Thoracic aorta (tissue), 2 donors: ENCODE measurements at regions not wholly inside any gene's neighbourhood (a gene's known extent, or its start where the extent isn't known, plus 50 kb on each side); places are given as distances from the start of the nearest gene placed in this dataset.

ENCODE experiments used
- ATAC-seq: fragments of 150-250 bp; one replicate; pipeline ENCODE4 v1.8.0; 2017; ENCODE audit warnings: low read depth; ENCODE audit not compliant: insufficient number of reproducible peaks, low FRiP score
- DNase-seq: peaks from one replicate; pipeline ENCODE4 v3.0.0-alpha.2; 2020; ENCODE audit warnings: low spot score
- H3K27ac ChIP-seq, 2 donors: fragments of 200-600 bp; sonication (generic); 1 replicate in 1 of 2; 2 replicates in 1 of 2; pipeline ENCODE4 v1.5.1; 2016; ENCODE audit warnings: mild to moderate bottlenecking in 2 of 2, moderate library complexity in 2 of 2
- H3K27me3 ChIP-seq: fragments of 200-600 bp; sonication (generic); replicated peaks from 2 replicates; pipeline ENCODE4 v1.6.0; 2016; ENCODE audit warnings: mild to moderate bottlenecking; ENCODE audit not compliant: insufficient read depth
- H3K36me3 ChIP-seq: fragments of 200-600 bp; sonication (generic); one replicate; pipeline ENCODE4 v1.5.1; 2016
- H3K4me1 ChIP-seq, 2 donors: fragments of 200-600 bp; sonication (generic); 1 replicate in 1 of 2; 2 replicates in 1 of 2; pipeline versions ENCODE4 v1.5.1 to v1.6.0; 2016; ENCODE audit warnings: low read depth in 2 of 2, mild to moderate bottlenecking in 1 of 2; ENCODE audit not compliant: control insufficient read depth in 1 of 2
- H3K4me3 ChIP-seq: fragments of 200-600 bp; sonication (generic); 2 replicates; pipeline ENCODE4 v1.5.1; 2016; ENCODE audit warnings: mild to moderate bottlenecking
- H3K9me3 ChIP-seq: fragments of 200-600 bp; sonication (generic); 2 replicates; pipeline ENCODE4 v1.5.1; 2016
- CTCF ChIP-seq: fragments of 200-600 bp; sonication (generic); IDR thresholded peaks from one replicate; pipeline ENCODE4 v1.5.1; 2019; ENCODE audit warnings: antibody characterized with exemption

DNA sequence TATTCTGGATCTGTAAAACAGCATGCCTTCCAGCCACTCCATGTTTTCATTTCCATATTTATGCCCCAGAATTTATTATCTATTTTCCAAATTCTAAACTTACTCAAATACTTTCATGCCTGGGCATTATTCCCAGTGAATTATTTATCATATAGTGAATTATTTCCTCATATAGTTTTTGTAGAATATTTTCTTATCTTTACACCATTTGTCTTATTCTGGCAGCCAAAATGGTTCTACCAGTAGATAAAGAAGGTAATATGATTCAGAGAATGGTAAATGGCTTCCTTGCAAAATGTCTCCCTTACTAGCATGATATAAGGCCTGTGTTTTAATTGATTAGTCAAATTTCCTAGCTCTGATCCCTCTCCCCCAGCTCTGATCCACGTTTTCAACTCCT is 305.8 kb downstream of the SPRY2 start:
- no peak for ATAC-seq
- DNase-seq: no peak
- Histone ChIP-seq H3K27ac (no peak overlapping the region), H3K27me3 (no peaks in the 10 kb centered on the region), H3K36me3 (no peaks in the 10 kb centered on the region), H3K9me3 (no peaks in the 10 kb centered on the region), H3K4me3 (no peak overlapping the region), H3K4me1 (peaks cover 0 to 4% of the 10 kb centered on the region in 2 donors)
- no peak for TF ChIP-seq CTCF

GRCh38 chr13:80033951-80034350 is 307.0 kb downstream of the SPRY2 start:
- no peak for TF ChIP-seq CTCF
- no peak overlapping the region for H3K27ac ChIP-seq
- DNase-seq: no peak
- ATAC-seq: no peak
- H3K36me3 ChIP-seq: no peaks in the 10 kb centered on the region
- H3K4me1 ChIP-seq: peaks cover 0 to 4% of the 10 kb centered on the region in 2 donors
- H3K9me3 ChIP-seq: no peaks in the 10 kb centered on the region
- H3K27me3 ChIP-seq: no peaks in the 10 kb centered on the region
- no peak overlapping the region for H3K4me3 ChIP-seq

DNA sequence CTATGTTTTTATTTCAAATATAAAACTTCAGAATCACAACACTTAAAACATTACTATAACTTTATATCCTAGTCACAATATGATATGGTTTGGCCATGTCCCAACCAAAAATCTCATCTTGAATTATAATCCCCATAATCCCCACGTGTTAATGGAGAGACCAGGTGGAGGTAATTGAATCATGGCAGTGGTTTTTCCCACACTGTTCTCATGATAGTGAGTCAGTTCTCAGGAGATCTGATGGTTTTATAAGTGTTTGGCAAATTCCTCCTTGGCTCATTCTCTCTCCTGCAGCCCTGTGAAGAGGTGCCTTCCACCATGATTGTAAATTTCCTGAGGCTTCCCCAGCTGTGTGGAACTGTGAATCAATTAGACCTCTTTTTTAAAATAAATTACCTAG is 307.6 kb downstream of the SPRY2 start:
- TF ChIP-seq CTCF: no peak
- no peaks in the 10 kb centered on the region for H3K36me3 ChIP-seq
- H3K9me3 ChIP-seq: no peaks in the 10 kb centered on the region
- H3K4me1 ChIP-seq: peaks cover 0 to 4% of the 10 kb centered on the region in 2 donors
- no peak overlapping the region for H3K4me3 ChIP-seq
- ATAC-seq (no peak), DNase-seq (no peak)
- no peak overlapping the region for H3K27ac ChIP-seq
- H3K27me3 ChIP-seq: no peaks in the 10 kb centered on the region

DNA sequence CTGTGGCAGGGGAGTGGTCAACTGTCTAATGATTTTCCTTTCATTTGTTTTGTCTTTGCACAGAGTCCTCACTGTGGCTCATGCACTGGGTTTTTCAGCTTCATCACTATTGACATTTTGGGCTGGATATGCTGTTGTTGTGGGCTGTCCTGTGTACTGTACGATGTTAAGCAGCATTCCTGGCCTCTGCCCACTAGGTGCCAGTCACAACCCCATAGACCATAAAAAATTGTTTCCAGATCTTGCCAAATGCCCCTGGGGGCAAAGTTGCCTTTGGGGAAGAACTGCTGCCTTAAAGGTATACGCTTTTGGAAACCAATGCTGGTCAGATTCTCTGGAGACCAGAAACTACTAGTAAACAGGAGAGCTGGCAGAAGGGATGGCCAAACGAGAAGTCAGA is 310.4 kb downstream of the SPRY2 start:
- TF ChIP-seq CTCF: no peak
- H3K9me3 ChIP-seq: no peaks in the 10 kb centered on the region
- peaks cover 0 to 4% of the 10 kb centered on the region in 2 donors for H3K4me1 ChIP-seq
- no peak overlapping the region for H3K4me3 ChIP-seq
- no peak overlapping the region for H3K27ac ChIP-seq
- DNase-seq (no peak), ATAC-seq (no peak)
- no peaks in the 10 kb centered on the region for H3K27me3 ChIP-seq
- no peaks in the 10 kb centered on the region for H3K36me3 ChIP-seq

DNA sequence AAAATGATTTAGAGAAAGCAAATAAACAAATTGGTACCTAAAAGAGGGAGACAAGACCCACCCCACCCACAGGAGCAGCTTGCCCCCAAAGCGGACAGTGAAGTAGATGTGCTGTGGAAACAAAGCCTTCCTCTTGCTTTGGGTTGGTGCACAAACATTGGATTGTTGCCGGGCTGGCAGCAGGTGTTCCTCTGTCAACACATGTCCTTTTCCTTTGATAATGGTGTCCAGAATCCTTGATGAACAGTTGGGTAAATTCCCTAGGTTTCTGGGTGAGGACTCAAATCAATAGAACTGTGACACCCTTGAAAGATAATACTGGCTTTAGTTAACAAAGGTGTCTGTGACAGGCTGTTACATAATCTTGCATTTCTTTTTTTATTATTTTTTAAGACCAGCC is 311.8 kb downstream of the SPRY2 start:
- DNase-seq (no peak), ATAC-seq (no peak)
- no peaks in the 10 kb centered on the region for H3K36me3 ChIP-seq
- no peak overlapping the region for H3K27ac ChIP-seq
- no peak for TF ChIP-seq CTCF
- H3K4me1 ChIP-seq: peaks cover 0 to 4% of the 10 kb centered on the region in 2 donors
- H3K27me3 ChIP-seq: no peaks in the 10 kb centered on the region
- H3K4me3 ChIP-seq: no peak overlapping the region
- no peaks in the 10 kb centered on the region for H3K9me3 ChIP-seq
